Neural cell (in vitro differentiated cells): ENCODE measurements at regions not wholly inside any gene's neighbourhood (a gene's known extent, or its start where the extent isn't known, plus 50 kb on each side); places are given as distances from the start of the nearest gene placed in this dataset.

Experiments
- POLR2AphosphoS5 ChIP-seq: IDR thresholded peaks from 2 replicates; pipeline ENCODE4 v1.6.1; 2012
- TF ChIP-seq, protein P1 (sequence below): fragments of 450-650 bp; IDR thresholded peaks from 2 replicates; pipeline ENCODE4 v1.5.1; 2014; ENCODE audit warnings: antibody characterized with exemption, mild to moderate bottlenecking, moderate library complexity; ENCODE audit not compliant: poor library complexity, severe bottlenecking

DNA sequence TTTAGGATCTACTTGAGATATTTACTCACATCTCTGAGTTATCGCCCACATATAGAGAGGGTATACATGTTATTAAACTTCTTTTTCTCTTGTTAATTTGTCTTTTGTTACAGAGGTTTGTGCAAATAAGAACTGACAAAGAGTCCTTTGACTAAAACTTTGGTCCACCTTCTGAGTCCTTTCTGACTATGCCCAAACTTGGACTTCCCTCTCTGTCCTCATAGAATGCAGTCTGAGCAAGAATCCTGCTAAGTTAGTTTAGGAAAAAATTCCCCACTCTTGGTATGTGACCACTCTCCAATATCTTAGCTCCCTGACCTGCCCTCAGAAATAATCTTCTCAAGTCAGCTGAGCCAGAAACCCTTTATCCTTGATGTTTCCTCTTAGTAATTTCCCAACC, 257.5 kb upstream of the REG3G start:
- TF ChIP-seq, protein P1, sequence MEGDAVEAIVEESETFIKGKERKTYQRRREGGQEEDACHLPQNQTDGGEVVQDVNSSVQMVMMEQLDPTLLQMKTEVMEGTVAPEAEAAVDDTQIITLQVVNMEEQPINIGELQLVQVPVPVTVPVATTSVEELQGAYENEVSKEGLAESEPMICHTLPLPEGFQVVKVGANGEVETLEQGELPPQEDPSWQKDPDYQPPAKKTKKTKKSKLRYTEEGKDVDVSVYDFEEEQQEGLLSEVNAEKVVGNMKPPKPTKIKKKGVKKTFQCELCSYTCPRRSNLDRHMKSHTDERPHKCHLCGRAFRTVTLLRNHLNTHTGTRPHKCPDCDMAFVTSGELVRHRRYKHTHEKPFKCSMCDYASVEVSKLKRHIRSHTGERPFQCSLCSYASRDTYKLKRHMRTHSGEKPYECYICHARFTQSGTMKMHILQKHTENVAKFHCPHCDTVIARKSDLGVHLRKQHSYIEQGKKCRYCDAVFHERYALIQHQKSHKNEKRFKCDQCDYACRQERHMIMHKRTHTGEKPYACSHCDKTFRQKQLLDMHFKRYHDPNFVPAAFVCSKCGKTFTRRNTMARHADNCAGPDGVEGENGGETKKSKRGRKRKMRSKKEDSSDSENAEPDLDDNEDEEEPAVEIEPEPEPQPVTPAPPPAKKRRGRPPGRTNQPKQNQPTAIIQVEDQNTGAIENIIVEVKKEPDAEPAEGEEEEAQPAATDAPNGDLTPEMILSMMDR = no peak
- no peak for TF ChIP-seq POLR2AphosphoS5
